ENCODE measurements at regions not wholly inside any gene's neighbourhood (a gene's known extent, or its start where the extent isn't known, plus 50 kb on each side); places are given as distances from the start of the nearest gene placed in this dataset.

DNA sequence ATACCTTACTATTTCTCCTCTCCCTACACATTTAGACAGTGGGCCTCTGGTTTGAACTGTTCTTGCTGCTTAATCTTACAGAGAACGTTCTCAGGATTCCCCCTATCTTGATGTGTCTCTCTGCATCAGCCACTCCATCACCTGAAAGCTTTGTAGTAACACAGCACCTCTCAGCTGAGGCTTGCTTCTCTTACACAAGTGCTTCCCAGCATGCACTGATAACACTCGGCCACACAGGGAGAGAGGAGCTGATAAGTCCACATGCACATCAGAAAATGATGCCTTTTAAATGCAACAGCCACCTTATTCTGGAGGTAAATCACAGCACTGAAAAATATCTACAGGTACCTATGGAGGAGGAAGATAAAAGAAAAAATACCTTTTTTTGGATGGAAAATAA, 192.2 kb upstream of the TSHZ3 start:
- TF ChIP-seq POLR2AphosphoS5 (IDR thresholded peaks at IDR 0.05; ENCODE audit: insufficient read depth in 1 of 2, low read depth in 1 of 2), result no peak
- TF ChIP-seq, protein P1, sequence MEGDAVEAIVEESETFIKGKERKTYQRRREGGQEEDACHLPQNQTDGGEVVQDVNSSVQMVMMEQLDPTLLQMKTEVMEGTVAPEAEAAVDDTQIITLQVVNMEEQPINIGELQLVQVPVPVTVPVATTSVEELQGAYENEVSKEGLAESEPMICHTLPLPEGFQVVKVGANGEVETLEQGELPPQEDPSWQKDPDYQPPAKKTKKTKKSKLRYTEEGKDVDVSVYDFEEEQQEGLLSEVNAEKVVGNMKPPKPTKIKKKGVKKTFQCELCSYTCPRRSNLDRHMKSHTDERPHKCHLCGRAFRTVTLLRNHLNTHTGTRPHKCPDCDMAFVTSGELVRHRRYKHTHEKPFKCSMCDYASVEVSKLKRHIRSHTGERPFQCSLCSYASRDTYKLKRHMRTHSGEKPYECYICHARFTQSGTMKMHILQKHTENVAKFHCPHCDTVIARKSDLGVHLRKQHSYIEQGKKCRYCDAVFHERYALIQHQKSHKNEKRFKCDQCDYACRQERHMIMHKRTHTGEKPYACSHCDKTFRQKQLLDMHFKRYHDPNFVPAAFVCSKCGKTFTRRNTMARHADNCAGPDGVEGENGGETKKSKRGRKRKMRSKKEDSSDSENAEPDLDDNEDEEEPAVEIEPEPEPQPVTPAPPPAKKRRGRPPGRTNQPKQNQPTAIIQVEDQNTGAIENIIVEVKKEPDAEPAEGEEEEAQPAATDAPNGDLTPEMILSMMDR (IDR thresholded peaks at IDR 0.05), result no peak
